GM18517 (cell line): ENCODE measurements at regions not wholly inside any gene's neighbourhood (a gene's known extent, or its start where the extent isn't known, plus 50 kb on each side); places are given as distances from the start of the nearest gene placed in this dataset.

ENCODE experiments used
- ATAC-seq: cut with Tn5 transposase; IDR thresholded peaks from one replicate; pipeline ENCODE4 v1.9.1; 2021; ENCODE audit warnings: mild to moderate bottlenecking, moderate library complexity; ENCODE audit not compliant: unreplicated experiment

GRCh38 chr10:6743291-6743849 lies 163.3 kb upstream of the PRKCQ start:
- no peak for ATAC-seq

DNA sequence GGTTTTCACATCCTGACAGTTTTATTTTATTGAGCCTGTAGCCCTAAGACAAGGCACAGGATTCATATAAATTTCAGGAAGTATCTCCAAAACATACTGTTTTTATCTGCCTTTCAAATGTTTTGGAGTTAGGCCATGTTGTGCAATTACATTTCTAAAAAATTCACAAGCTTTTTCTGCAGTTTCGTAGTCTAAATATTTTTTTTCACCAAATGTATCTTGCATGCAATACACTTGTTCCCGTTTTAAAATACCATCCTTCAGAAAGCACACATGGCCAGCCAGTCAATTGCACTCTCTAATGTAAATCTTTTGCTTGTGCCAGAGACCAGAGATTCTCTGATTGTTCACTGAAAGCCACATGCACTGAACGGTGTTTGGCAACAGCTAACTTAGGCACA lies 161.5 kb upstream of the PRKCQ start:
- ATAC-seq, result no peak

DNA sequence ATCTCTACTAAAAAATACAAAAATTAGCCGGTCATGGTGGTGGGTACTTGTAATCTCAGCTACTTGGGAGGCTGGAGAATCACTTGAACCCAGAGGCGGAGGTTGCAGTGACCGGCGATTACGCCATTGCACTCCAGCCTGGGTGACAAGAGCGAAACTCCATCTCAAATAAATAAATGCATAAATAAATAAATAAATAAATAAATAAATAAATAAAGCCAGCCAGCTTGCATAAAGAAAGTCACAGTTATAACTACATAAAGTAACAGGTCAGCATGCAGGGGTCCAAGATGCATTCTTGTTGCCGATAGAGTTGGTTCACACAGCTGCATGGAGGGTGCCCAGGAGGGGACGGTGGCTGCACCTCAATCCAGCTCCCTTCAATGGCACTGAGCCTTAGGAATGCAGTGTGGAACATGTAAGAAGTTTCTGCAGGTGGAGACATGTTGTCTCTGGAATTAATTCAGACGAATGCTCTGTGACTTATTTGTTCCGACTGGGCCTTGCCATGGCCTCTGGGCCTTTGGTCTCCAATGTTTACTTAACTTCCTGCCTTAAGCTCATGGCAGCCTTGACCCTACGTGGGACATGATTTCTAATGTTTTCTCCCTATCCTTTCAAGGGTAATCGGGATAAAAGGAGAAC lies 159.6 kb upstream of the PRKCQ start:
- ATAC-seq, result no peak

DNA sequence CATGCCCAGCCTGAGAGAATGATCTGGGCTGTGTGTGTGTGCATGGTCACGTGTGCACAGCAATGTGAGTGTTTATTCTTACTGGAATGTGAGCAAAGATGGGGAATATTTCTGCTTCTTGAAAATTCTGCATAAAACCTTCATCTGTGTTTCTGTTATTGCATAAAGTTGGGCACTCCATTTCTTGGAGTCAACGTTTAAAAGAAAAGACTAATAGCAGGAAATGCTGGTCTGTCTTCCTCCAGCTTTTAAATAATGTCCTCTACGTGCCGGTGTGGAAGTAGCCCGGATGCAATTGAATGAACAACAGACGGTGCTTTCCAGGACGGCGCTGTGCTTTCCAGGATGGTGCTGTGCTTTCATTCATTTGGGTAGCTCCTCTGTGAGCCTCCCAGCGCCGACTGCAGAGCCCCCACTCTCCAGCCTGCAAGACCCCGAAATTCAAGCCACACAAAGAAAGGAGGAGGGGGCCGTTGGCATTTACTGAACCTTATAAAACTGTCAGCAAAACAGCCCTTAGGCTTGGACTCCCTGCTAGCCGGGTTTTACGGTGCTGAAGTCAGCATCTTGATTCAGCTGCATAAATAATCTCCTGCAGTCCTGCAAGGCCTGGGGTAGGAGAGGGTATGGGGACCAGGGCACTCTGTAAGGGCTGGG lies 158.2 kb upstream of the PRKCQ start:
- ATAC-seq, result no peak

GRCh38 chr10:6737758-6738111 lies 157.7 kb upstream of the PRKCQ start:
- ATAC-seq, result no peak

DNA sequence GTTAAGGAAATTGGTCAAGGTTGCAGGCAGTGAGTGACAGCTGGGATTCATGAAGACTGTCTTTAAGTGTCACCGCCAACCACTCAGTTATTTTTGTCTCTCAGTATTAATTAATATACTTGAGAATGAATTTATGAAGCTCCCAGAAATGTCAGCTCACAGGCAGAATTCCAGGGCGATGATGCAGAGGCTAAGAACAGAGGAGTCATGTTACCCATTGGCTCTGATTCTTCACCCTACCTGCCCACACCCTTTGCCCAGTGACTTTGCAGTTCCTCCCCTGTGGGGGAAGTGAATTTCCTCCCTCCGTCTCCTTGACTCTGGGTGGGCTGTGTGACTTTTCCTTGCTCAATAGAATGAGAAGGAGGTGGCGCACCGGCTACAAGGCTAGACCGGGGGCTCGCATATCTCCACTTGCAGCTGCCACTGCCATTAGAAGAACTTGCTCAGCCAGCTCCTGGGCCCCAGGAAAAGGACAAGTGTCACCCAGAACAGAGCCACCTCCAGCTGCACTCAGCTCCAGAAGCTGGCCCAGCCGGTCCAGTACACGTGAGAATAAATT lies 157.1 kb upstream of the PRKCQ start:
- ATAC-seq, result no peak

DNA sequence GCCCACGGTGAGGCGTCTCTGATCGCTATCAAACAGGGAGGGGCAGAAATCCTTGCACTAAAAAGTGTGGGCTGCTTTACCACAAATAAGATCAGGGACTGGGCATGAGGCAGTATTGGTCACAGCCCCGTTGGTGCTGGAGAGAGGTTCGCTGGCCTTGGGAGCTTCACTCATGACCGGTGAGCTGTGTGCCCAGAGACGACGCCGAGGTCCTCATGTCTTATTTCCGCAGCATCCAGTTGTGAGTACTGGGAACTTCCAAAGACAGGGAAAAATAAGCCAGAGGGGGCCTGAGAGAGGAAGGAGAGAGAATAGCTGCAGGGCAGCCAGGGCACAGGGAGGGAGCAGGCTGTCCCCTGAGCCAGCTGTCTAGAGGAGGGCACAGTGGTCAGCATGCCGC lies 154.2 kb upstream of the PRKCQ start:
- no peak for ATAC-seq

- no peak for ATAC-seq
Measured at GRCh38 chr10:6729861-6730344, 149.8 kb upstream of the PRKCQ start.

- ATAC-seq, result no peak
Measured at GRCh38 chr10:6729071-6729774, 149.1 kb upstream of the PRKCQ start.

- ATAC-seq, result no peak
Measured at GRCh38 chr10:6726924-6727323, 146.8 kb upstream of the PRKCQ start.

DNA sequence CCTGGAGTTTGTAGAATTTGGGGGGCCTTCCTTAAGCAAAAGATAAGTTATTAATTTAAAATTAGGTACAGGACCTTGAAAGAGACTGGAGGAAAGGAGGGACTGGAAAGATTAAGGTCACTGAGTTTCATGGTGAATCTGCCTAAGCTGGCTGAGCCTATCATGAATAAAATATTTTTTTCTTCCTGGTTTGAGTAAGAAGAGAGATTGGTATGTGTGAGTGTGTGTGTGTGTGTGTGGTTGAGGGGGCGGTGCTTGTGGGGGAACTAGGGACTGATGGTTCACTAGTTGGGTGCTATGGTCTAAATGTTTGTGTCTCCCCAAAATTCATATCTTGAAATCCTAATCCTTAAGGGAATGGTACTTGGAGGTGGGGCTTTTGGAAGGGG lies 142.5 kb upstream of the PRKCQ start:
- ATAC-seq, result no peak

DNA sequence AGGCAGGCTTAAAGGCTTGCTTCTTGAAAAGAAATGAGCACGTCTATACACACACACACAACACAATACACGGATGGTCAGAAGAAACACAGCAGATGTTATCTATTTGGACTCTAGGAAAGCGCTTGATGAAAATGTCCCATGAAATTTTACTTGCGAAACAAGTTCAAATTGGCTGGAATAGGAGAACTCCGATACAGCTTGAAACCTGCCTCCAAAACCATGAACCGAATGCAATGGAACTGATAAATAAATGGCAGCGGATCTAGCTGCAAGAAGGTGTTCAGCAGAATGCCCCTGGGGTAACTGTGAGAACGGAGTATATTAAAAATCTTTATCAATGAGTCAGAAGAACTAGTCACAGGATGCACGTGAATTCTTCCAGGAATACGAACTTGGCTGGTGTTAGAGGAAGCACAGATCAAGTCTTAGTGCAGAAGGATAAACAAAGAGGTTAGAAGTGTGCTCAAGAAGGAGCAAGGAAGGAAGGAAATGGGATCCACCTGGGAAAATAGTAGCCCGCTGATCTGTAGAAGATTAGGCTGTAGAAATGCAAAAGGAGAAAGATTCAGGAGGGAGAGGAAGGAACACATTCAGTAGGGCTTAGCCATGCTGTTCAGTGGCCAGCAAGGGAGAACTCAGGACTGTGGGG lies 142.0 kb upstream of the PRKCQ start:
- ATAC-seq, result no peak

- no peak for ATAC-seq
Measured at GRCh38 chr10:6721480-6721879, 141.4 kb upstream of the PRKCQ start.

- ATAC-seq, result no peak
Measured at GRCh38 chr10:6719561-6719960, 139.5 kb upstream of the PRKCQ start.

DNA sequence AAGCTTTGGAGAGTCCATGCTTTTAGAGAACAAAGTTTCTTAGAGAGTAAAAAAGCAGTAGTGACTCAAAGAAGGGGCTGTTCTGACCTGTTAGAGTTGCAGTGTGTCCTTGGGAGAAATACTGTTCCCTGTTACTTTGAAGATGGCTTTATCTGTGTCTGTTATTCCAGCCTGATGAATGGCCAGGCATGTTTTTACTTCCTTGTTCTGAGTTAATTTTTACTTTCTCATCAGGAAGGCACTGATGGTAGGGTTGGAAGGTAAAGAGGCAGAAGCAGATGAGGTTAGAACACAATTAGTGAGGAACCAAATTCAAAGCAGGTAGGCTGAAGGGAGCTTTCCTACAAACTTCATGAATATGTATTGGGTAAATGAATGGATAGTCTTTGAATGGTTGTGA lies 138.5 kb upstream of the PRKCQ start:
- ATAC-seq, result no peak

GRCh38 chr10:6716516-6716915 lies 136.4 kb upstream of the PRKCQ start:
- no peak for ATAC-seq

- ATAC-seq, result no peak
Measured at GRCh38 chr10:6713716-6714115, 133.6 kb upstream of the PRKCQ start.

DNA sequence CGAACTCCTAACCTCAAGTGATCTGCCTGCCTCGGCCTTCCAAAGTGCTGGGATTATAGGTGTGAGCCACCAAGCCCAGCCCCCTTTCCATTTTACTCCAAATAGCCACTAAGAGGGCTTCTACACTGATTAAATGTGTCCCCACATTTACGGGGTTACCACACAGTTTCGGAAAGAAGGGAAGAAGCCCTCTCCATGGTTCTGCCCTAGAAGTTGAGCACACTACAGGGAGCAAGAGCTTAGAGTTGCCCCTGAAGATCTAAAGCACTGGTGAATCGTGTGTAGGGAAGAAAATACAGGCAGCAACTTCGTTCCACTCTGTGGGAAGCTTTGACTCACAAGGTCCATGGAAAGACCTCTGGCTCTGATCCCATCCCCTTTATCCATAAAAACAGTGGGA lies 133.0 kb upstream of the PRKCQ start:
- ATAC-seq, result no peak

DNA sequence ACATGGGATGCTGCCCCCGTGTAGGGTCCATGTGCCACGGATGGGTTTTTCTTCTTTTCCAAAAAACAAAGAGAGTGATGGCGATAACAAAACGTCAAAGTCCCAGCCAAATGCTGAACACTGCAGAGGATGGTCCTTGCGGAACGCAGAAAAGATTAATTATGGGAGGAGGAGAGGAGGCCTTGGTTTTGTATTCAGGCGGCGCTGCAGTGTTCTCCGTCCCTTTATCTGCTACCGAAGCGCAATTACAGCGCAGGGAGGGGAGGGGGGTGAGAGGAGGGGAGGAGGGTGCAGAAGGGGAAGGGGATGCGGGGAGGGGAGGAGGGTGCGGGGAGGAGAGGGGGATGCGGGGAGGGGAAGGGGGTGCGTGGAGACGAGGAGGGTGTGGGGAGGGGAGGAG lies 131.8 kb upstream of the PRKCQ start:
- ATAC-seq, result no peak

- ATAC-seq, result no peak
Measured at GRCh38 chr10:6711408-6711841, 131.3 kb upstream of the PRKCQ start.

GRCh38 chr10:6707352-6707751 lies 127.3 kb upstream of the PRKCQ start:
- ATAC-seq, result no peak
